ENCODE measurements at regions not wholly inside any gene's neighbourhood (a gene's known extent, or its start where the extent isn't known, plus 50 kb on each side); places are given as distances from the start of the nearest gene placed in this dataset.

GRCh38 chr15:85993116-85993515 is 86.6 kb upstream of the AGBL1 start:
- Mint-ChIP-seq H3K9me3 (ENCODE audit: insufficient read depth) (peaks cover 3% of the 10 kb centered on the region), H3K4me1 (no peaks in the 10 kb centered on the region), H3K27ac (no peak overlapping the region), H3K4me3 (no peak overlapping the region), H3K27me3 (peaks cover 8% of the 10 kb centered on the region)
- Histone ChIP-seq H3K27me3 (replicated peaks in 1 of 4; ENCODE audit: control extremely low read depth in 1 of 4, control insufficient read depth in 3 of 4, insufficient read depth in 4 of 4, low read length in 3 of 4) (no peaks in the 10 kb centered on the region), H3K79me2 (ENCODE audit: control insufficient read depth, insufficient read depth, low read length) (no peaks in the 10 kb centered on the region), H3K9ac (ENCODE audit: low read length) (no peak overlapping the region), H3K4me3 (ENCODE audit: control extremely low read depth in 1 of 5, extremely low read depth in 1 of 5, insufficient read depth in 1 of 5, low read depth in 2 of 5, low read length in 4 of 5) (no peak overlapping the region), H3K4me1 (ENCODE audit: control insufficient read depth in 2 of 2, insufficient read depth in 2 of 2, low read length in 2 of 2) (no peaks in the 10 kb centered on the region), H3K36me3 (replicated peaks in 1 of 2; ENCODE audit: control extremely low read depth in 1 of 2, control insufficient read depth in 1 of 2, extremely low read depth in 1 of 2, insufficient read depth in 2 of 2, low read length in 1 of 2) (no peaks in the 10 kb centered on the region), H2AFZ (ENCODE audit: insufficient read depth, low read depth, low read length, poor library complexity, severe bottlenecking) (no peak overlapping the region), H3K4me2 (replicated peaks; ENCODE audit: low read depth, low read length, poor library complexity, severe bottlenecking) (no peak overlapping the region), H4K20me1 (ENCODE audit: control insufficient read depth, insufficient read depth, low read length, poor library complexity, severe bottlenecking) (no peaks in the 10 kb centered on the region), H3K9me3 (ENCODE audit: control extremely low read depth in 1 of 3, control insufficient read depth in 2 of 3, insufficient read depth in 1 of 3, low read length in 2 of 3) (peaks cover 0 to 3% (median 0%) of the 10 kb centered on the region in 3 donors), H3K27ac (ENCODE audit: low read length in 2 of 2) (no peak overlapping the region)
- TF ChIP-seq EZH2 (IDR thresholded peaks at IDR 0.05; ENCODE audit: borderline replicate concordance, insufficient read depth, low read depth, low read length, poor library complexity, severe bottlenecking), result no peak
- no peak for TF ChIP-seq CTCF (IDR thresholded peaks at IDR 0.05)
- ATAC-seq (ENCODE audit: low read depth) (no peak), DNase-seq (no peak)
- intact Hi-C loops (cut with micrococcal nuclease), result no loop called here
- ChIA-PET CTCF (no interaction called here), POLR2A (no interaction called here)
- 100% methylated on average over 1 of the region's 2 CpGs for WGBS (ENCODE audit: insufficient coverage)

GRCh38 chr15:85997618-85998017 is 82.1 kb upstream of the AGBL1 start:
- no peaks in the 10 kb centered on the region for H3K79me2 ChIP-seq (ENCODE audit: control insufficient read depth, insufficient read depth, low read length)
- no peaks in the 10 kb centered on the region for H3K4me1 ChIP-seq (ENCODE audit: control insufficient read depth in 2 of 2, insufficient read depth in 2 of 2, low read length in 2 of 2)
- no peak overlapping the region for H2AFZ ChIP-seq (ENCODE audit: insufficient read depth, low read depth, low read length, poor library complexity, severe bottlenecking)
- H3K27me3 Mint-ChIP-seq, result peaks cover 12% of the 10 kb centered on the region
- no peaks in the 10 kb centered on the region for H4K20me1 ChIP-seq (ENCODE audit: control insufficient read depth, insufficient read depth, low read length, poor library complexity, severe bottlenecking)
- H3K27me3 ChIP-seq (replicated peaks in 1 of 4; ENCODE audit: control extremely low read depth in 1 of 4, control insufficient read depth in 3 of 4, insufficient read depth in 4 of 4, low read length in 3 of 4), result no peaks in the 10 kb centered on the region
- ChIA-PET CTCF (no interaction called here), POLR2A (no interaction called here)
- peaks cover 3% of the 10 kb centered on the region for H3K9me3 Mint-ChIP-seq (ENCODE audit: insufficient read depth)
- H3K27ac ChIP-seq (ENCODE audit: low read length in 2 of 2), result no peak overlapping the region
- TF ChIP-seq EZH2 (IDR thresholded peaks at IDR 0.05; ENCODE audit: borderline replicate concordance, insufficient read depth, low read depth, low read length, poor library complexity, severe bottlenecking), result no peak
- TF ChIP-seq CTCF (IDR thresholded peaks at IDR 0.05), result no peak
- DNase-seq (no peak), ATAC-seq (ENCODE audit: low read depth) (no peak)
- H3K4me3 Mint-ChIP-seq, result no peak overlapping the region
- H3K4me2 ChIP-seq (replicated peaks; ENCODE audit: low read depth, low read length, poor library complexity, severe bottlenecking), result no peak overlapping the region
- H3K9ac ChIP-seq (ENCODE audit: low read length), result no peak overlapping the region
- intact Hi-C loops (cut with micrococcal nuclease), result no loop called here
- WGBS (ENCODE audit: insufficient coverage), result no CpG with 5 or more reads among the region's 5 CpGs
- peaks cover 0 to 3% (median 0%) of the 10 kb centered on the region in 3 donors for H3K9me3 ChIP-seq (ENCODE audit: control extremely low read depth in 1 of 3, control insufficient read depth in 2 of 3, insufficient read depth in 1 of 3, low read length in 2 of 3)
- no peak overlapping the region for H3K27ac Mint-ChIP-seq
- no peaks in the 10 kb centered on the region for H3K4me1 Mint-ChIP-seq
- H3K4me3 ChIP-seq (ENCODE audit: control extremely low read depth in 1 of 5, extremely low read depth in 1 of 5, insufficient read depth in 1 of 5, low read depth in 2 of 5, low read length in 4 of 5), result no peak overlapping the region
- no peaks in the 10 kb centered on the region for H3K36me3 ChIP-seq (replicated peaks in 1 of 2; ENCODE audit: control extremely low read depth in 1 of 2, control insufficient read depth in 1 of 2, extremely low read depth in 1 of 2, insufficient read depth in 2 of 2, low read length in 1 of 2)

Measured in B cell (primary cell).